Right cardiac atrium (tissue), 5 donors: ENCODE measurements at regions not wholly inside any gene's neighbourhood (a gene's known extent, or its start where the extent isn't known, plus 50 kb on each side); places are given as distances from the start of the nearest gene placed in this dataset.

Experiments
- ATAC-seq, 2 donors: fragments of 200-7000 bp; cut with Tn5 transposase; one replicate each; pipeline versions ENCODE4 v1.8.0 to v1.9.1; 2020; ENCODE audit warnings: moderate library complexity in 2 of 2, mild to moderate bottlenecking in 1 of 2
- DNase-seq, 3 donors: peaks; one replicate each; pipeline ENCODE4 v3.0.0-alpha.2; 2020
- H3K27ac ChIP-seq: one replicate; pipeline ENCODE4 v1.5.1; 2013; ENCODE audit warnings: mild to moderate bottlenecking, low read length, control low read depth, moderate library complexity
- H3K27me3 ChIP-seq: one replicate; pipeline ENCODE4 v1.6.1; 2013; ENCODE audit not compliant: control insufficient read depth, insufficient read depth
- H3K4me1 ChIP-seq: one replicate; pipeline ENCODE4 v1.6.1; 2013; ENCODE audit warnings: low read length; ENCODE audit not compliant: control insufficient read depth, insufficient read depth
- H3K4me3 ChIP-seq: one replicate; pipeline ENCODE4 v1.5.1; 2013; ENCODE audit warnings: low read length, control low read depth
- H3K9me3 ChIP-seq: one replicate; pipeline ENCODE4 v1.6.1; 2013; ENCODE audit warnings: low read length; ENCODE audit not compliant: control insufficient read depth
- WGBS: extraction: QIAGEN DNeasy Blood & Tissue Kit; methylation state at CpG from one replicate; pipeline ENCODE4 v1.1.7; 2013; 5-methylcytosine and 5-hydroxymethylcytosine counted together
- intact Hi-C, 4 donors: fragments of 100-400 bp; cut with DNase I; formaldehyde crosslinking; loops; one replicate each; pipeline versions ENCODE4 v1.11.0 to v1.14.0; 2022 to 2023
- donor health status: healthy with polysubstance abuse.
- donor health status: DM: no; HTN: yes; CAD: no.
- donor health status: DM: no; HTN: no; CAD: no.
- donor health status: DM: no; HTN: yes; CAD: no; lungs with severe emphysema.
- donor health status: DM: yes; HTN: yes; CAD: no.

- Histone ChIP-seq H3K4me1 (no peaks in the 10 kb centered on the region), H3K9me3 (no peaks in the 10 kb centered on the region), H3K4me3 (no peak overlapping the region), H3K27ac (no peak overlapping the region), H3K27me3 (no peaks in the 10 kb centered on the region)
- WGBS: 40% methylated on average over 2 of the region's 2 CpGs
- ATAC-seq: no peak
- intact Hi-C loops: no loop called here
- no peak for DNase-seq
Measured at GRCh38 chr20:9981829-9982228, 53.0 kb upstream of the ANKEF1 start.

DNA sequence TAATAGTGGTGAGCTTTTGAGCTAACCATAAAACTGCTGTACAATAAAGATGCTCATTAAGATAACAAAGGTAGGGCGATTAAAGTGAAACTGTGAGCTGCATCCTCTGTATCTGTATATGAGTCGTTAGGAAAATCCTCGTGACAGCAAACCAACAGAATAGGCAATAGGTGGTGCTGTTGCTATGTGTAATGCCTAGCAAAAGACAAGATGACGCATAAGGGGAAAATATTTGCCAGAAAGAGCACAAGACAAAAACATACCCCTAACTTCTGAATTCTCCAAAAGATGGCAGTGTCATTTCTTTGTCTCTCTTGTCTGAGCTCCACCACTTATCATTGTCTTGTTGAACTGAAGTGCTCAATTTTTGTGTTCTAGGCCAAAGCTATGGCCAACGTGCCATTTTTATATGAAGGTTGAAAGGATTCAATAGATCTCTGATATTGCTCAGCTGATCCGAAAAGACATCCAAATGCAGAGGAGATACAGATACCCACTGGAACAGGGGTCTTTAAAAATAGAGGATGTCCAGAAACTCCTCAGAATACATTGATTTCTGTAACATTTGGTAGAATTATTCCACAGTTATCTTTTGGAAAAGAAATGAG, 56.3 kb upstream of the ANKEF1 start:
- H3K9me3 ChIP-seq: no peaks in the 10 kb centered on the region
- no peak overlapping the region for H3K4me3 ChIP-seq
- no peaks in the 10 kb centered on the region for H3K27me3 ChIP-seq
- ATAC-seq: peak; percentile 90 to 93
- DNase-seq: peak in 1 of 3 donors; percentile 7
- no peak overlapping the region for H3K27ac ChIP-seq
- no peaks in the 10 kb centered on the region for H3K4me1 ChIP-seq
- intact Hi-C loops: loop anchor here (2.0 to 10.0 kb wide), 6 partner anchors 112 to 1566 kb away; no protein-coding TSS in a partner anchor
- WGBS: 17% methylated on average over 6 of the region's 6 CpGs

DNA sequence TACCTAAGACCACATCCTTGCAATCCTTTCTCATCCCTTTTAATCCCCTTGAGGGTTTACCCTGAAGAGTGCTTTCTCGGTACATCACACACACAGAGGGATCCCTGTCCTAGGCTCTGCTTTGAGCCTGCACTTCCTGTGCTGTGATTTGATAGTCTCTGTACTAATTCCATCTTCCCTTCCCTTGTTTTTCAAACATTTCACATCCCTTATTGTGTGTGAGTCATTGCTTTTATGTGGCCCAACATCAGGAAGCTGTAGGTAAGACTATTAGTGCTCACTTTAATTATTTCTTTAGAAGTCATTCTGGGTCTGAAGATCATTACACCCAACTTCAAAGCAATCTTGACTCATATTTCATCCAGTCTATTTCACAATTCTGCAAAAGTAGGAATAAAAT, 57.2 kb upstream of the ANKEF1 start:
- Histone ChIP-seq H3K27ac (no peak overlapping the region), H3K4me1 (no peaks in the 10 kb centered on the region), H3K9me3 (no peaks in the 10 kb centered on the region), H3K27me3 (no peaks in the 10 kb centered on the region), H3K4me3 (no peak overlapping the region)
- 33% methylated on average over 1 of the region's 1 CpG for WGBS
- intact Hi-C loops: loop anchor here (2.0 to 10.0 kb wide), 6 partner anchors 113 to 1567 kb away; no protein-coding TSS in a partner anchor
- no peak for ATAC-seq
- no peak for DNase-seq

- DNase-seq (no peak), ATAC-seq (no peak)
- intact Hi-C loops: loop anchor here (10.0 kb wide), 3 partner anchors 450 to 1570 kb away; no protein-coding TSS in a partner anchor
- H3K9me3 ChIP-seq: no peaks in the 10 kb centered on the region
- H3K4me3 ChIP-seq: no peak overlapping the region
- 69% methylated on average over 2 of the region's 2 CpGs for WGBS
- H3K27me3 ChIP-seq: peaks cover 3% of the 10 kb centered on the region
- H3K4me1 ChIP-seq: peaks cover 2% of the 10 kb centered on the region
- H3K27ac ChIP-seq: no peak overlapping the region
Measured at GRCh38 chr20:9974324-9974723, 60.5 kb upstream of the ANKEF1 start.

- no peak for ATAC-seq
- DNase-seq: no peak
- H3K27ac ChIP-seq: no peak overlapping the region
- H3K9me3 ChIP-seq: no peaks in the 10 kb centered on the region
- intact Hi-C loops: loop anchor here (10.0 kb wide), 3 partner anchors 453 to 1573 kb away; no protein-coding TSS in a partner anchor
- H3K4me1 ChIP-seq: peaks cover 2% of the 10 kb centered on the region
- H3K4me3 ChIP-seq: no peak overlapping the region
- H3K27me3 ChIP-seq: peaks cover 3% of the 10 kb centered on the region
- WGBS: 81% methylated on average over 1 of the region's 1 CpG
Measured at GRCh38 chr20:9971746-9972145, 63.0 kb upstream of the ANKEF1 start.

GRCh38 chr20:9969626-9970025, 65.2 kb upstream of the ANKEF1 start:
- intact Hi-C loops: loop anchor here (10.0 kb wide), 3 partner anchors 455 to 1575 kb away; no protein-coding TSS in a partner anchor
- H3K27me3 ChIP-seq: peaks cover 3% of the 10 kb centered on the region
- H3K9me3 ChIP-seq: no peaks in the 10 kb centered on the region
- peaks cover 2% of the 10 kb centered on the region for H3K4me1 ChIP-seq
- DNase-seq: no peak
- no peak for ATAC-seq
- no peak overlapping the region for H3K4me3 ChIP-seq
- H3K27ac ChIP-seq: no peak overlapping the region
- 72% methylated on average over 1 of the region's 1 CpG for WGBS

- DNase-seq (no peak), ATAC-seq (no peak)
- Histone ChIP-seq H3K9me3 (no peaks in the 10 kb centered on the region), H3K27me3 (peaks cover 3% of the 10 kb centered on the region), H3K4me1 (peaks cover 2% of the 10 kb centered on the region), H3K4me3 (no peak overlapping the region), H3K27ac (no peak overlapping the region)
- WGBS: 44% methylated on average over 1 of the region's 1 CpG
- intact Hi-C loops: no loop called here
Measured at GRCh38 chr20:9968015-9968414, 66.8 kb upstream of the ANKEF1 start.

DNA sequence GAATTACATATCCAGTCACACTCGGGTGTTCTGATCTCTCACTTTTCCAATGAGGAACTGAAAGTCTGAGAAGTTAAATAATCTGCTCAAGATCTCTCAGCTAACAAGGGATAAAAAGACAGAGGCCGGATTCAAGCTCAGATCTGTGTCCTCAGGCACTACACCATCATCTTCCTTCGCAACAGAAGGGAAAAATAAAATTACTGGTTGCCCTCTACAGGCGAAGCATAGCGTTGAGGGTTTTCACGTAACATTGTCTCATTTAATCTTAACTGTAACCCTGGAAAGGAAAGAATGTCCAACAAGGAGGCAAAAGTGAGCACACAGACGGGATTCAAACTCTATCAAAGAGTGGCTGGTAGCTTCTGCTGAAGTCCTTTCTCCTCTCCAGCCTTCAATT, 67.8 kb upstream of the ANKEF1 start:
- Histone ChIP-seq H3K9me3 (no peaks in the 10 kb centered on the region), H3K27me3 (peaks cover 5% of the 10 kb centered on the region), H3K4me1 (peaks cover 2% of the 10 kb centered on the region), H3K4me3 (no peak overlapping the region), H3K27ac (no peak overlapping the region)
- WGBS: 35% methylated on average over 7 of the region's 7 CpGs
- ATAC-seq (peak in 1 of 2 donors; percentile 31), DNase-seq (no peak)
- intact Hi-C loops: no loop called here

DNA sequence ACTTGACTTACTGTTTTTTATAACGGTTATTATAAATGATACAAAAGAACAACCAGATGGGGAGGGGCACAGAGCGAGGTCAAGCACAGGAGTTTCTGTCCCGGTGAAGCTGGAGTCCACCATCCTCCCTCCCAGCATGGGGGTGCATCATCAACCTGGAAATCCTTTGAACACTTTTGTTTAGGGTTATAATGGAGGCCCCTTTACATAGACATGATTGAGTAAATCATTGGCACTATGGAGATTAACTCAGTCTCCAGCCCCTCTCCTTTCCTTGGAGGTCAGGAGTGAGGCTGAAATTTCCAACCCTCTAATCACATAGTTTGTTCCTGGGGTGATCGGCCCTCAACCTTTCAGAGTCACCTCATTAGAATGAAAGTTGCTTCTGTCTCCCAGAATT, 71.8 kb upstream of the ANKEF1 start:
- no peak overlapping the region for H3K4me3 ChIP-seq
- no peaks in the 10 kb centered on the region for H3K4me1 ChIP-seq
- 69% methylated on average over 4 of the region's 4 CpGs for WGBS
- no peak overlapping the region for H3K27ac ChIP-seq
- intact Hi-C loops: no loop called here
- ATAC-seq (no peak), DNase-seq (no peak)
- H3K27me3 ChIP-seq: peaks cover 2% of the 10 kb centered on the region
- no peaks in the 10 kb centered on the region for H3K9me3 ChIP-seq

DNA sequence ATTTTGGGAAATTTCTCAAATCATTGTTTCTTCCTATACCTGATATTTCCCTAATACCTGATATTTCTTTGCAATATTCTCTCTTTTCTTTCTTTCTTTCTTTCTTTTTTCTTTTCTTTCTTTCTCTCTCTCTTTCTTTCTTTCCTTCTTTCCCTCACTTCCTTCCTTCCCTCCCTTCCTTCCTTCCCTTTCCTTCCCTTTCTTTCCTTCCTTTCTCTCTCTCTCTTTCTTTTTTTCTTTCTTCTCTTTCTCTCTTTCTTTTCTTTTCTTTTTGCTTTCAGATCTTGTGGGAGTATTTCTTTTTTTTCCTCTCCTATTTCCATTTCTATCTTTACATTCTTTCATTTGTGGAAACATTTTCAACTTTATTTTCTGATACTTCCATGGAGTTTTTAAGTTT, 76.1 kb upstream of the ANKEF1 start:
- peaks cover 2% of the 10 kb centered on the region for H3K27me3 ChIP-seq
- intact Hi-C loops: no loop called here
- H3K4me1 ChIP-seq: no peaks in the 10 kb centered on the region
- no peak overlapping the region for H3K4me3 ChIP-seq
- H3K9me3 ChIP-seq: no peaks in the 10 kb centered on the region
- no peak overlapping the region for H3K27ac ChIP-seq
- ATAC-seq (no peak), DNase-seq (no peak)

DNA sequence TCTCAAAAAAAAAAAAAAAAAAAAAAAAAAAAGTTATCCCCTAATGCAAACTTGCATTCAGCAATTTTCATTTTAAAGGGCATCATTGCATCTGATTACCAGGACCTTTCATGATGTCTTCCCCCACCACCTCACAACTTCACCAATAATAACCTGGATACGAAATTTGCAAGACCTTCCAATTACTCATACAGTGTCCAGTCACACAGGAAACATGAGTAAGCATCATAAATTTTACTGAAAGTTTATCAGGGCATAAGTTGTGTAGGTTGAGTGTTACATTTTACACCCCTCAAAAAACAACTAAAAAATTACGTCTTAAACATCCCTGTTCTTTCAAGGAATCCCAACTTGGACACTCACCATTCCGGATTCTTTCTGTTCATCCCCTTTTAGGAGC, 79.1 kb upstream of the ANKEF1 start:
- 69% methylated on average over 3 of the region's 3 CpGs for WGBS
- no peak for DNase-seq
- Histone ChIP-seq H3K4me1 (no peaks in the 10 kb centered on the region), H3K9me3 (no peaks in the 10 kb centered on the region), H3K4me3 (no peak overlapping the region), H3K27me3 (no peaks in the 10 kb centered on the region), H3K27ac (no peak overlapping the region)
- intact Hi-C loops: no loop called here
- ATAC-seq: no peak

GRCh38 chr20:9949563-9949962, 85.2 kb upstream of the ANKEF1 start:
- intact Hi-C loops: no loop called here
- ATAC-seq (no peak), DNase-seq (no peak)
- Histone ChIP-seq H3K4me3 (no peak overlapping the region), H3K27ac (no peak overlapping the region), H3K27me3 (no peaks in the 10 kb centered on the region), H3K9me3 (no peaks in the 10 kb centered on the region), H3K4me1 (no peaks in the 10 kb centered on the region)
- 7% methylated on average over 1 of the region's 1 CpG for WGBS
